Prostate gland (tissue), 2 donors: ENCODE measurements at regions not wholly inside any gene's neighbourhood (a gene's known extent, or its start where the extent isn't known, plus 50 kb on each side); places are given as distances from the start of the nearest gene placed in this dataset.

Experiments used
- CTCF ChIP-seq, 4 experiments: fragments of 200-600 bp in 2 of 4; fragments of 450-650 bp in 2 of 4; sonication (generic) in 2 of 4; IDR thresholded peaks; 1 replicate in 3 of 4; 2 replicates in 1 of 4; pipeline ENCODE4 v1.5.1; 2016 to 2019; ENCODE audit warnings: antibody characterized with exemption in 4 of 4, mild to moderate bottlenecking in 2 of 4, moderate library complexity in 2 of 4
- POLR2A ChIP-seq: fragments of 450-650 bp; IDR thresholded peaks from one replicate; pipeline ENCODE4 v1.6.1; 2016; ENCODE audit warnings: antibody characterized with exemption, mild to moderate bottlenecking
- POLR2AphosphoS5 ChIP-seq: sonication (generic); formaldehyde crosslinking; IDR thresholded peaks from one replicate; pipeline ENCODE4 v1.6.1; 2017; ENCODE audit warnings: antibody characterized with exemption

DNA sequence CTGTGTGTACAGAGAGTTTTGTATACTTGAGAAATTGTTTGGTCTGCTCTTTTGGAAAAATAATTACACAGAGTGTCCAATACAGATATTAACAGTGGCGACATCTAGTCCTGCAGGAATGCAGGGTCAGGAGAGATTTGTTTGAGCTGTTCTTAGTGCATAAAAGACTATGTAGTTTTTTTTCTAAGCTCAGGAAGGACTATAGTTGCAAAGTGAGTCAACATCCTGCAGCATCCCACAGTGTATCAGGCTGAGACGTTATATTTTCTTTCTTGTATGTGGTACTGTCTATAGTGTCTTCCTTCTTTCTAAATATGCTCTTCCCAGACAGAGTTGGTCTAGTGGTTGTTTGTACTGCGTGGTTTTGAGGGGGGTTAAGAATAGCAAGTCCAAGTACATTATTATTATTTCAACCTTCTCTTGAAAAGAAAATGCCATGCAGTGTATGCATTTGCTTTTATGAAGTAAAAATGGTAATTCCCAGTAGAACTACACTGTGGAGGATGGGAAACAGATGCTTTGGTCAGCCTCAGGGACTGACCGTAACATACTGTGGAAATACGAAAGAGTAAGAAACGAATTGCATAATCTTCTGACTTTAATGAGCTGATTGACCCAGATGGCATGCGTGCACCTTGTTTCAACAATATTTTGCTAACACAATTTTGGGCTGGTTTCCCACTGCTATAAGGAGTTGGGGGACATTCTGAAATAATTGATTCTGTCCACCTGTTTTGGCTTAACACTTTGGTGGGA, 67.4 kb downstream of the DMP1 start:
- TF ChIP-seq CTCF (IDR thresholded peaks at IDR 0.05) (no peak), POLR2AphosphoS5 (no peak), POLR2A (no peak)
